Loucy (cell line): ENCODE measurements at regions not wholly inside any gene's neighbourhood (a gene's known extent, or its start where the extent isn't known, plus 50 kb on each side); places are given as distances from the start of the nearest gene placed in this dataset.

Source experiments
- H2AFZ ChIP-seq: fragments of 200-600 bp; sonication (generic); 2 replicates; pipeline ENCODE4 v1.6.0; 2016; ENCODE audit warnings: antibody characterized with exemption, mild to moderate bottlenecking, low read length, moderate library complexity
- H3F3A ChIP-seq: fragments of 200-600 bp; 2 replicates; pipeline ENCODE4 v1.6.0; 2016; ENCODE audit warnings: antibody characterized with exemption, low read depth, mild to moderate bottlenecking
- H3K27me3 ChIP-seq: fragments of 200-600 bp; sonication (generic); 2 replicates; pipeline ENCODE4 v1.6.1; 2014; ENCODE audit warnings: low read length, mild to moderate bottlenecking; ENCODE audit not compliant: insufficient read depth, poor library complexity, severe bottlenecking
- H3K36me3 ChIP-seq: fragments of 200-600 bp; sonication (generic); 2 replicates; pipeline ENCODE4 v1.6.1; 2016; ENCODE audit warnings: low read length; ENCODE audit not compliant: insufficient read depth
- H3K4me1 ChIP-seq: fragments of 200-600 bp; sonication (generic); 2 replicates; pipeline ENCODE4 v1.5.1; 2014; ENCODE audit warnings: low read length, mild to moderate bottlenecking; ENCODE audit not compliant: insufficient read depth, poor library complexity, severe bottlenecking
- H3K4me2 ChIP-seq: fragments of 200-600 bp; sonication (generic); 2 replicates; pipeline ENCODE4 v1.6.0; 2014; ENCODE audit warnings: antibody characterized with exemption, low read length, low read depth, mild to moderate bottlenecking; ENCODE audit not compliant: poor library complexity, severe bottlenecking
- H3K4me3 ChIP-seq: fragments of 200-600 bp; sonication (generic); 2 replicates; pipeline ENCODE4 v1.5.1; 2014; ENCODE audit warnings: low read length, mild to moderate bottlenecking, mixed read lengths; ENCODE audit not compliant: poor library complexity, severe bottlenecking
- H3K79me2 ChIP-seq: fragments of 200-600 bp; sonication (generic); 2 replicates; pipeline ENCODE4 v1.6.1; 2014; ENCODE audit warnings: low read length; ENCODE audit not compliant: insufficient read depth
- H3K9ac ChIP-seq: fragments of 200-600 bp; sonication (generic); 2 replicates; pipeline ENCODE4 v1.6.0; 2014; ENCODE audit warnings: mild to moderate bottlenecking, low read depth, low read length, moderate library complexity; ENCODE audit not compliant: poor library complexity, severe bottlenecking
- H3K9me2 ChIP-seq: fragments of 200-600 bp; sonication (generic); replicated peaks from 2 replicates; pipeline ENCODE4 v1.6.1; 2016; ENCODE audit warnings: low read depth, low read length, mixed read lengths
- H3K9me3 ChIP-seq: fragments of 200-600 bp; sonication (generic); 2 replicates; pipeline ENCODE4 v1.6.1; 2014; ENCODE audit warnings: mild to moderate bottlenecking, antibody characterized with exemption, low read length, low read depth; ENCODE audit not compliant: insufficient read depth
- H4K20me1 ChIP-seq: fragments of 200-600 bp; sonication (generic); 2 replicates; pipeline ENCODE4 v1.6.0; 2014; ENCODE audit warnings: antibody characterized with exemption, low read length, mild to moderate bottlenecking; ENCODE audit not compliant: insufficient read depth, poor library complexity, severe bottlenecking
- CTCF ChIP-seq: fragments of 200-600 bp; sonication (generic); conservative IDR thresholded peaks from 2 replicates; pipeline ENCODE4 v1.5.1; 2014; ENCODE audit warnings: mild to moderate bottlenecking, antibody characterized with exemption, low read length
- EZH2phosphoT487 ChIP-seq: fragments of 200-600 bp; IDR thresholded peaks from 2 replicates; pipeline ENCODE4 v1.6.1; 2018; ENCODE audit warnings: antibody characterized with exemption, mild to moderate bottlenecking, moderate library complexity, borderline replicate concordance

GRCh38 chr2:108125581-108125980, 114.2 kb upstream of the SULT1C3 start:
- H3F3A ChIP-seq = no peaks in the 10 kb centered on the region
- no peaks in the 10 kb centered on the region for H3K9me3 ChIP-seq
- no peaks in the 10 kb centered on the region for H3K36me3 ChIP-seq
- H3K9me2 ChIP-seq = no peaks in the 10 kb centered on the region
- TF ChIP-seq EZH2phosphoT487 = no peak
- TF ChIP-seq CTCF = no peak
- no peak overlapping the region for H3K4me2 ChIP-seq
- H3K79me2 ChIP-seq = no peaks in the 10 kb centered on the region
- H3K4me1 ChIP-seq = no peaks in the 10 kb centered on the region
- no peak overlapping the region for H3K4me3 ChIP-seq
- no peak overlapping the region for H3K9ac ChIP-seq
- H4K20me1 ChIP-seq = no peaks in the 10 kb centered on the region
- H3K27me3 ChIP-seq = no peaks in the 10 kb centered on the region
- H2AFZ ChIP-seq = no peak overlapping the region

GRCh38 chr2:108128249-108128648, 111.5 kb upstream of the SULT1C3 start:
- H2AFZ ChIP-seq = no peak overlapping the region
- TF ChIP-seq CTCF (no peak), EZH2phosphoT487 (no peak)

DNA sequence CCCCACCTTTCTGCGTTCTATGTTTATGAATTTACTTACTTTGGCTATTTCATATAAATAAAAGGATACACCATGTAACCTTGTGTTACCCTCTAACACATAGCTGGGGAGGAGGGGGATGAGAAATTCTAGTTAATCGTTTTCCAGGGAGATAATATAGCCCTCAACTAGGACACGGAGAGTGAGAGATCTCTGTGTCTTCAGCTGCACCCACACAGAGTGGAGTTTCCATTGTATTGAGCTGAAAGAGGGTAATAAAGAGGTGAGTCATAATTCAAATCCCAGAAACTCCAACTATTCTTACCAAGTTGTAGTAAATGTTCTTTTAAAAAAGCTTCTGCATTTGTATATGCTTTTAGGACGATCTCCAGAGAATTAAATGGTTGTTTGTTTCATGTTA, 110.1 kb upstream of the SULT1C3 start:
- H4K20me1 ChIP-seq = no peaks in the 10 kb centered on the region
- no peaks in the 10 kb centered on the region for H3K27me3 ChIP-seq
- H3F3A ChIP-seq = no peaks in the 10 kb centered on the region
- H3K4me1 ChIP-seq = no peaks in the 10 kb centered on the region
- H3K4me3 ChIP-seq = no peak overlapping the region
- H2AFZ ChIP-seq = no peak overlapping the region
- no peaks in the 10 kb centered on the region for H3K9me3 ChIP-seq
- no peak overlapping the region for H3K9ac ChIP-seq
- TF ChIP-seq CTCF (no peak), EZH2phosphoT487 (no peak)
- H3K79me2 ChIP-seq = no peaks in the 10 kb centered on the region
- no peaks in the 10 kb centered on the region for H3K9me2 ChIP-seq
- H3K4me2 ChIP-seq = no peak overlapping the region
- no peaks in the 10 kb centered on the region for H3K36me3 ChIP-seq

More at GRCh38 chr2:108128249-108128648, 111.5 kb upstream of the SULT1C3 start:
- Histone ChIP-seq H3K27me3 (no peaks in the 10 kb centered on the region), H3K9ac (no peak overlapping the region), H3K79me2 (no peaks in the 10 kb centered on the region), H3K36me3 (no peaks in the 10 kb centered on the region), H3K4me1 (no peaks in the 10 kb centered on the region), H3K4me2 (no peak overlapping the region), H3K9me3 (no peaks in the 10 kb centered on the region), H3F3A (no peaks in the 10 kb centered on the region), H4K20me1 (no peaks in the 10 kb centered on the region), H3K4me3 (no peak overlapping the region), H3K9me2 (no peaks in the 10 kb centered on the region)
